ENCODE measurements at regions not wholly inside any gene's neighbourhood (a gene's known extent, or its start where the extent isn't known, plus 50 kb on each side); places are given as distances from the start of the nearest gene placed in this dataset.
A peak's percentile ranks its signal among the peaks of the same experiment; 100 is the strongest.

DNA sequence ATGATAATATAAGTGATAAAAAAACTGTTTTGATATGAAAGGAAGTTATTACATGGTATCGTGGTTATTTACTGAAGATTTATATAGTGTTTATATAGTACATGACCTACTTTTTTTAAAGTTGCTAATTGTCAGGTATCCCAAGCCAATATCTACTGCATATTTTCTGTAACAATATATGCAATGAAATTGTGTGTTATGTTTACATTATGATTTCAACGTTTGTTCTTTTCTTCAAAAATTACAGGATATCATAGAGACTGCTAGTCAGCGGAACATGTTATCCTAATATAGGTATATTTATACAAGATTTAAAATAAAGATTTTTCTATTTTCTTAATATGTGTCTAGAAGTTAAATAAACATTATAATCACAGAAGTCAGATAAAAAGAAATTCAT, 167.5 kb upstream of the DPYD start:
- Histone ChIP-seq H3K4me3 (ENCODE audit: low read depth, low read length) (peak overlapping the region; percentile 50), H3K4me1 (ENCODE audit: control insufficient read depth, insufficient read depth, low read length, unreplicated experiment) (peaks cover 51% of the 10 kb centered on the region), H2AFZ (ENCODE audit: low read length, unreplicated experiment) (no peak overlapping the region), H3K36me3 (ENCODE audit: insufficient read depth, low read length) (no peaks in the 10 kb centered on the region), H3K27ac (ENCODE audit: low read depth, low read length) (peak overlapping the region; percentile 85), H3K79me2 (ENCODE audit: control insufficient read depth, insufficient read depth, low read length, unreplicated experiment) (no peaks in the 10 kb centered on the region), H3K27me3 (ENCODE audit: insufficient read depth, low read length) (no peaks in the 10 kb centered on the region)

GRCh38 chr1:98086796-98087441, 166.1 kb upstream of the DPYD start:
- peaks cover 51% of the 10 kb centered on the region for H3K4me1 ChIP-seq (ENCODE audit: control insufficient read depth, insufficient read depth, low read length, unreplicated experiment)
- H3K27me3 ChIP-seq (ENCODE audit: insufficient read depth, low read length), result no peaks in the 10 kb centered on the region
- peak overlapping the region; percentile 85 for H3K27ac ChIP-seq (ENCODE audit: low read depth, low read length)
- H3K36me3 ChIP-seq (ENCODE audit: insufficient read depth, low read length), result no peaks in the 10 kb centered on the region
- no peak overlapping the region for H2AFZ ChIP-seq (ENCODE audit: low read length, unreplicated experiment)
- no peaks in the 10 kb centered on the region for H3K79me2 ChIP-seq (ENCODE audit: control insufficient read depth, insufficient read depth, low read length, unreplicated experiment)
- peak overlapping the region; percentile 50 for H3K4me3 ChIP-seq (ENCODE audit: low read depth, low read length)

DNA sequence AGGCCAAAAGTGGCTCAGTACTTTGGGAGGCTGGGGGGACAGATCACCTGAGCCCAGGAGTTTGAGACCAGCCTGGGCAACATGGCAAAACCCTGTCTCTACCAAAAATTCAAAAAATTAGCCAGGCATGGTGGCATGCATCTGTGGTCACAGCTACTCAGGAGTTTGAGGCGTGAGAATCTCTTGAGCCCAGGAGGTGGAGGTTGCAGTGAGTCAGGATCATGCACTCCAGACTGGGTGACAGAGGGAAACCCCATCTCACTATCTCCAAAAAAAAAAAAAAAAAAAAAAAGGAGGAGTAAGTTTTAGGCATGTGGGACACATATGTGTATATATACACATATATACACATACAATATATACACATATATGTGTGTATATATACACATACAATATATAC, 165.3 kb upstream of the DPYD start:
- Histone ChIP-seq H3K4me1 (ENCODE audit: control insufficient read depth, insufficient read depth, low read length, unreplicated experiment) (peaks cover 50% of the 10 kb centered on the region), H2AFZ (ENCODE audit: low read length, unreplicated experiment) (no peak overlapping the region), H3K27me3 (ENCODE audit: insufficient read depth, low read length) (no peaks in the 10 kb centered on the region), H3K36me3 (ENCODE audit: insufficient read depth, low read length) (no peaks in the 10 kb centered on the region), H3K27ac (ENCODE audit: low read depth, low read length) (peak overlapping the region; percentile 85), H3K4me3 (ENCODE audit: low read depth, low read length) (no peak overlapping the region), H3K79me2 (ENCODE audit: control insufficient read depth, insufficient read depth, low read length, unreplicated experiment) (no peaks in the 10 kb centered on the region)

- peak overlapping the region; percentile 18 for H2AFZ ChIP-seq (ENCODE audit: low read length, unreplicated experiment)
- H3K27me3 ChIP-seq (ENCODE audit: insufficient read depth, low read length), result no peaks in the 10 kb centered on the region
- H3K27ac ChIP-seq (ENCODE audit: low read depth, low read length), result no peak overlapping the region
- H3K4me3 ChIP-seq (ENCODE audit: low read depth, low read length), result no peak overlapping the region
- no peaks in the 10 kb centered on the region for H3K36me3 ChIP-seq (ENCODE audit: insufficient read depth, low read length)
- no peaks in the 10 kb centered on the region for H3K79me2 ChIP-seq (ENCODE audit: control insufficient read depth, insufficient read depth, low read length, unreplicated experiment)
- peaks cover 37% of the 10 kb centered on the region for H3K4me1 ChIP-seq (ENCODE audit: control insufficient read depth, insufficient read depth, low read length, unreplicated experiment)
These were observed 163.4 kb upstream of the DPYD start for GRCh38 chr1:98084188-98084587.

GRCh38 chr1:98081944-98082343, 161.1 kb upstream of the DPYD start:
- H3K79me2 ChIP-seq (ENCODE audit: control insufficient read depth, insufficient read depth, low read length, unreplicated experiment), result no peaks in the 10 kb centered on the region
- H3K27ac ChIP-seq (ENCODE audit: low read depth, low read length), result no peak overlapping the region
- H3K4me3 ChIP-seq (ENCODE audit: low read depth, low read length), result no peak overlapping the region
- no peaks in the 10 kb centered on the region for H3K36me3 ChIP-seq (ENCODE audit: insufficient read depth, low read length)
- H3K27me3 ChIP-seq (ENCODE audit: insufficient read depth, low read length), result no peaks in the 10 kb centered on the region
- peaks cover 39% of the 10 kb centered on the region for H3K4me1 ChIP-seq (ENCODE audit: control insufficient read depth, insufficient read depth, low read length, unreplicated experiment)
- no peak overlapping the region for H2AFZ ChIP-seq (ENCODE audit: low read length, unreplicated experiment)

DNA sequence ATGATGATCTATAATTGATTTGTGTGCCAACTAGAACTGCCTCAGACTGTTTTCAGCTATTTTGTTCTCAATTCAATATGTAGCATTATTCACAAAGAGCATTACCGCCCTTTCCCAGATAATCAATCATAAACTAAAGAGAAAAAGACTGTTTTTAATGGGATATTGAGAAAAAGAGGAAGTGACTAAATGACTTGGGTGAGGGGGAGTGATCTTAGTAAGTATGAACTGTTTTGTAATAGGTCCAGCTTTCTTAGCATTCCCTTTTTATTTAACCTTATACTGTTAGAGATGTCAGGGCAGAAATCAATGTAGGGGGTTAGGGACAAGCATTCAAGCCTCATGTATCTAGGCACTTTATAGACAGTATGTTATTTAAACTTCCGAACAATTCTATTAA, 157.8 kb upstream of the DPYD start:
- H3K27me3 ChIP-seq (ENCODE audit: insufficient read depth, low read length), result no peaks in the 10 kb centered on the region
- H3K4me1 ChIP-seq (ENCODE audit: control insufficient read depth, insufficient read depth, low read length, unreplicated experiment), result peaks cover 22% of the 10 kb centered on the region
- H3K36me3 ChIP-seq (ENCODE audit: insufficient read depth, low read length), result no peaks in the 10 kb centered on the region
- peak overlapping the region; percentile 70 for H2AFZ ChIP-seq (ENCODE audit: low read length, unreplicated experiment)
- H3K79me2 ChIP-seq (ENCODE audit: control insufficient read depth, insufficient read depth, low read length, unreplicated experiment), result no peaks in the 10 kb centered on the region
- no peak overlapping the region for H3K4me3 ChIP-seq (ENCODE audit: low read depth, low read length)
- H3K27ac ChIP-seq (ENCODE audit: low read depth, low read length), result no peak overlapping the region

- no peak overlapping the region for H2AFZ ChIP-seq (ENCODE audit: low read length, unreplicated experiment)
- H3K79me2 ChIP-seq (ENCODE audit: control insufficient read depth, insufficient read depth, low read length, unreplicated experiment), result no peaks in the 10 kb centered on the region
- H3K27ac ChIP-seq (ENCODE audit: low read depth, low read length), result no peak overlapping the region
- H3K27me3 ChIP-seq (ENCODE audit: insufficient read depth, low read length), result no peaks in the 10 kb centered on the region
- no peak overlapping the region for H3K4me3 ChIP-seq (ENCODE audit: low read depth, low read length)
- H3K36me3 ChIP-seq (ENCODE audit: insufficient read depth, low read length), result no peaks in the 10 kb centered on the region
- H3K4me1 ChIP-seq (ENCODE audit: control insufficient read depth, insufficient read depth, low read length, unreplicated experiment), result peaks cover 22% of the 10 kb centered on the region
These were observed 156.9 kb upstream of the DPYD start for GRCh38 chr1:98077691-98078090.

DNA sequence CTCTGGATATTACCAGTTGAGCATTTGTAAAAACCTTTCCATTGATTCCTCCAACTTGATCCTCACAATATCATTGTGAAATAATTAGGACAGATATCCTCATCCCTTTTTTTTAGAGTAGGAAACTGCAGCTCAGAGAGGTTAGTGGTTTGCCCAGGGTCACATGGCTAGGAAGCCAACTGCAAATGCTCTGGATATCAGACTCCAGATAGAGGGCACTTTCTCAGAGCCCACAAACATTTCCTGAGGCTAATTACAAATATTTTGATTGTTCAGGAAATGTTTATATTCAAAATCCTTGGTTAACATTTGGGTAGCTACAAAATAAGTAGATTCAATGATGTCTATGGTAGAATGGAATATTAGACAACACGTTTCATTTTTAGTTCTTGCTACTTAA, 154.8 kb upstream of the DPYD start:
- Histone ChIP-seq H2AFZ (ENCODE audit: low read length, unreplicated experiment) (no peak overlapping the region), H3K27me3 (ENCODE audit: insufficient read depth, low read length) (no peaks in the 10 kb centered on the region), H3K36me3 (ENCODE audit: insufficient read depth, low read length) (no peaks in the 10 kb centered on the region)

DNA sequence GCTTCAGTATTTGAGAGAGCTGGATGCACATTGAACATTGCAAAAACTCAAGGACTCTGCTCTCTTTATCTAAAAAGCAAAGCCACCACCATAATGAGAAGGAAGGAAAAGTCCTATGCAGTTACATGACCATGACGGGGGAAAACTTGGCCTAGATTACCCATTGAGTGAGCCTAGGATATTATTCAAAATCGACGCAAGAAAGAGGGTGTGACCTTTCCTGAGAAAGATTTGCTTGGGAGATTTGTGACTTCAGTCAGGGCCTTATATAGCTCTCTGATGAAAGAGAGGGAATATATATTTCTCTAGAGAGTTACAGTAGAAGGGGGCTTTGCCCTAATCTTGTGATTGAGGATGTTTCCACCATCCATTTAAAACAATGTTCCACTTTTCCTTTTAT, 153.0 kb upstream of the DPYD start:
- peaks cover 18% of the 10 kb centered on the region for H3K4me1 ChIP-seq (ENCODE audit: control insufficient read depth, insufficient read depth, low read length, unreplicated experiment)
- no peaks in the 10 kb centered on the region for H3K36me3 ChIP-seq (ENCODE audit: insufficient read depth, low read length)
- H3K27me3 ChIP-seq (ENCODE audit: insufficient read depth, low read length), result no peaks in the 10 kb centered on the region
- H2AFZ ChIP-seq (ENCODE audit: low read length, unreplicated experiment), result no peak overlapping the region
- no peak overlapping the region for H3K4me3 ChIP-seq (ENCODE audit: low read depth, low read length)
- H3K27ac ChIP-seq (ENCODE audit: low read depth, low read length), result no peak overlapping the region
- no peaks in the 10 kb centered on the region for H3K79me2 ChIP-seq (ENCODE audit: control insufficient read depth, insufficient read depth, low read length, unreplicated experiment)

More for the DNA sequence above, 154.8 kb upstream of the DPYD start:
- Histone ChIP-seq H3K4me3 (ENCODE audit: low read depth, low read length) (no peak overlapping the region), H3K79me2 (ENCODE audit: control insufficient read depth, insufficient read depth, low read length, unreplicated experiment) (no peaks in the 10 kb centered on the region), H3K27ac (ENCODE audit: low read depth, low read length) (no peak overlapping the region), H3K4me1 (ENCODE audit: control insufficient read depth, insufficient read depth, low read length, unreplicated experiment) (peaks cover 22% of the 10 kb centered on the region)

DNA sequence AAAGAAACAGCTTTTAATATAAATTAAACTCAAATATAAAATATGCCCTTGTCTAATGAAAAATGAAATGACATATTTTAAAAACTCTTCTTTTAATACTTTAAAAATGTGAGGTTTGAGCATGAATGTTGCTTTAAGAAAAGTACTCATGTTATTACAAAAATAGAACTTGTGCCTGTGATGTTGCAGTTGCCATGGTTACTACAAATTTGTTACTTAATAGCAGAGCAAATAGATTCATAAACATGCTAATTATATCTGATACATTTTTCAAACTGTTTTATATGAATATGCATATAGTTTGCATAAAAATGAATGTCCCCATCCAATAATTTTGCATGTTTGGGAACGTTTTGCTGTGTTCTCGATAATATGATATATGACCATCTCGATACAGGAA, 152.3 kb upstream of the DPYD start:
- Histone ChIP-seq H3K27ac (ENCODE audit: low read depth, low read length) (no peak overlapping the region), H3K4me1 (ENCODE audit: control insufficient read depth, insufficient read depth, low read length, unreplicated experiment) (peaks cover 16% of the 10 kb centered on the region), H3K27me3 (ENCODE audit: insufficient read depth, low read length) (no peaks in the 10 kb centered on the region), H2AFZ (ENCODE audit: low read length, unreplicated experiment) (no peak overlapping the region), H3K36me3 (ENCODE audit: insufficient read depth, low read length) (no peaks in the 10 kb centered on the region), H3K4me3 (ENCODE audit: low read depth, low read length) (no peak overlapping the region), H3K79me2 (ENCODE audit: control insufficient read depth, insufficient read depth, low read length, unreplicated experiment) (no peaks in the 10 kb centered on the region)

DNA sequence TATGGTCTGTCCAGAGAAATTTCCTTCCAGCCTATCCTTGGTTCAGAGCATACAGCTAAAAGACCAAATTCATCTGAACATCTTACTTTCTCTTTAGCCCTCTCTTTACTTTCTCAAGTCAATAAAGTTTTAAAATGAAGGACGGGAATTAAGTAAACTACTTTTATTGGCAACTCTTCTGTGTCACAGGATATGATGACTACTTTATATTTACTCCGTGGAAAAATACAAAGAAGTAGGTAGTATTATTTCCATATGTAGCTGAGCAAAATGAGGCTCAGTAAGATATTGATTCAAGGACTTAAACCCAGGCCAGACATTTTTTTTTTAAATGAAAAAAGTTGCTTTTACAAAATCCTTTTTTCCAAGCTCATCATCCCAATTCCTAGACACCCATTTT, 151.2 kb upstream of the DPYD start:
- no peaks in the 10 kb centered on the region for H3K27me3 ChIP-seq (ENCODE audit: insufficient read depth, low read length)
- H2AFZ ChIP-seq (ENCODE audit: low read length, unreplicated experiment), result no peak overlapping the region
- peaks cover 14% of the 10 kb centered on the region for H3K4me1 ChIP-seq (ENCODE audit: control insufficient read depth, insufficient read depth, low read length, unreplicated experiment)
- H3K27ac ChIP-seq (ENCODE audit: low read depth, low read length), result no peak overlapping the region
- no peaks in the 10 kb centered on the region for H3K36me3 ChIP-seq (ENCODE audit: insufficient read depth, low read length)
- no peaks in the 10 kb centered on the region for H3K79me2 ChIP-seq (ENCODE audit: control insufficient read depth, insufficient read depth, low read length, unreplicated experiment)
- no peak overlapping the region for H3K4me3 ChIP-seq (ENCODE audit: low read depth, low read length)

Data from ACC112 (cell line).